ENCODE measurements at regions not wholly inside any gene's neighbourhood (a gene's known extent, or its start where the extent isn't known, plus 50 kb on each side); places are given as distances from the start of the nearest gene placed in this dataset.

- Histone ChIP-seq H4K5ac (ENCODE audit: insufficient read length, low read depth, low read length) (no peak overlapping the region), H3K27ac (ENCODE audit: insufficient read length, low read depth, low read length) (no peak overlapping the region), H3K27me3 (ENCODE audit: insufficient read depth, low read length) (no peaks in the 10 kb centered on the region), H2BK20ac (ENCODE audit: low read depth, low read length, poor library complexity, severe bottlenecking) (no peak overlapping the region), H2BK15ac (ENCODE audit: low read depth, low read length) (no peak overlapping the region), H2AFZ (ENCODE audit: low read length) (no peak overlapping the region), H2BK12ac (ENCODE audit: insufficient read length, low read depth, low read length) (no peak overlapping the region), H3K9me3 (ENCODE audit: control insufficient read depth, low read depth, low read length) (no peaks in the 10 kb centered on the region), H4K20me1 (ENCODE audit: control insufficient read depth, insufficient read depth, insufficient read length) (no peaks in the 10 kb centered on the region), H2AK5ac (ENCODE audit: insufficient read length, low read length) (no peak overlapping the region), H3T11ph (ENCODE audit: low read length) (no peak overlapping the region), H3K9ac (ENCODE audit: extremely low read depth, insufficient read length, low read length) (no peak overlapping the region), H2BK120ac (ENCODE audit: low read depth, low read length, poor library complexity, severe bottlenecking) (no peak overlapping the region), H3K56ac (ENCODE audit: insufficient read length, low read depth, low read length) (no peak overlapping the region), H3K4me2 (ENCODE audit: insufficient read depth, insufficient read length, low read length) (no peak overlapping the region), H3K18ac (ENCODE audit: insufficient read length, low read depth, low read length) (no peak overlapping the region), H3K23me2 (ENCODE audit: insufficient read length, low read depth, low read length, poor library complexity, severe bottlenecking) (no peaks in the 10 kb centered on the region), H3K4me1 (ENCODE audit: insufficient read depth, low read length) (no peaks in the 10 kb centered on the region), H3K14ac (ENCODE audit: insufficient read depth, low read length) (no peak overlapping the region), H2BK5ac (ENCODE audit: insufficient read length, low read length) (no peak overlapping the region), H4K91ac (ENCODE audit: insufficient read length, low read depth, low read length) (no peak overlapping the region), H4K8ac (replicated peaks; ENCODE audit: insufficient read length, low read depth, low read length) (no peak overlapping the region), H3K23ac (ENCODE audit: insufficient read length, low read depth, low read length) (no peak overlapping the region), H3K79me1 (ENCODE audit: insufficient read depth, low read depth, low read length, poor library complexity, severe bottlenecking) (no peaks in the 10 kb centered on the region), H3K4ac (ENCODE audit: low read depth, low read length) (no peak overlapping the region), H3K79me2 (ENCODE audit: insufficient read depth, low read length) (no peaks in the 10 kb centered on the region)
- H3K36me3 Mint-ChIP-seq (ENCODE audit: insufficient read depth in 1 of 3, low read depth in 3 of 3) = no peaks in the 10 kb centered on the region
- no peak for DNase-seq
- no peak for TF ChIP-seq CTCF (conservative IDR thresholded peaks at IDR 0.05)
- H3K9me3 Mint-ChIP-seq = no peaks in the 10 kb centered on the region
- no peaks in the 10 kb centered on the region for H3K27me3 Mint-ChIP-seq (ENCODE audit: low read depth)
- H3K4me1 Mint-ChIP-seq = no peaks in the 10 kb centered on the region
- H3K4me3 Mint-ChIP-seq = no peak overlapping the region
- no peak overlapping the region for H3K27ac Mint-ChIP-seq
These were observed 289.2 kb upstream of the MAD2L1 start for GRCh38 chr4:120355881-120356280.

Data from H9 (cell line).